ENCODE measurements at regions not wholly inside any gene's neighbourhood (a gene's known extent, or its start where the extent isn't known, plus 50 kb on each side); places are given as distances from the start of the nearest gene placed in this dataset.

DNA sequence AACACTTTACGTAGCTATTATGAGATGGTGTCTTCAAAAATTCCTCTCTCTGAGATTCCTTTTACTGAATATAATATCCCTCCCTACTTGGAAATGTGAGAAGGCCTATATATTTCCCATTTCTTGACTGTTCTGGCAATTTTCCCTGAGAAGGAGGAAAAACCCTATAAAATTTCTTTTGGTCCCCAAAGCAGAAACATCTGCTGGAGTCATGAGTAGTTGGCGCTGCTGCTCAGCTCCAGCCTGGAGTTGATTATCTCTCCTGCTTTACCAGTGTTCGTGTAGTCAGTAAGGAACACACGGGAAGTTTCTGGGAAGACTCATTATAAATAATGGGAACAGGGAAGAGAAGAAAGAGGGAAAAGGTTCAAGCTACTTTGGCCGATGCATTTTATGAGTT lies 680.1 kb downstream of the EPHA3 start:
- no peak for TF ChIP-seq EP300 (IDR thresholded peaks at IDR 0.05; ENCODE audit: borderline replicate concordance in 1 of 2, low read depth in 2 of 2, low read length in 2 of 2)
- TF ChIP-seq, protein P1, sequence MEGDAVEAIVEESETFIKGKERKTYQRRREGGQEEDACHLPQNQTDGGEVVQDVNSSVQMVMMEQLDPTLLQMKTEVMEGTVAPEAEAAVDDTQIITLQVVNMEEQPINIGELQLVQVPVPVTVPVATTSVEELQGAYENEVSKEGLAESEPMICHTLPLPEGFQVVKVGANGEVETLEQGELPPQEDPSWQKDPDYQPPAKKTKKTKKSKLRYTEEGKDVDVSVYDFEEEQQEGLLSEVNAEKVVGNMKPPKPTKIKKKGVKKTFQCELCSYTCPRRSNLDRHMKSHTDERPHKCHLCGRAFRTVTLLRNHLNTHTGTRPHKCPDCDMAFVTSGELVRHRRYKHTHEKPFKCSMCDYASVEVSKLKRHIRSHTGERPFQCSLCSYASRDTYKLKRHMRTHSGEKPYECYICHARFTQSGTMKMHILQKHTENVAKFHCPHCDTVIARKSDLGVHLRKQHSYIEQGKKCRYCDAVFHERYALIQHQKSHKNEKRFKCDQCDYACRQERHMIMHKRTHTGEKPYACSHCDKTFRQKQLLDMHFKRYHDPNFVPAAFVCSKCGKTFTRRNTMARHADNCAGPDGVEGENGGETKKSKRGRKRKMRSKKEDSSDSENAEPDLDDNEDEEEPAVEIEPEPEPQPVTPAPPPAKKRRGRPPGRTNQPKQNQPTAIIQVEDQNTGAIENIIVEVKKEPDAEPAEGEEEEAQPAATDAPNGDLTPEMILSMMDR (IDR thresholded peaks at IDR 0.05; ENCODE audit: control extremely low read depth in 1 of 3, insufficient read depth in 1 of 3, low read depth in 1 of 3, low read length in 3 of 3): no peak
- no peak for TF ChIP-seq GABPA (IDR thresholded peaks at IDR 0.05; ENCODE audit: borderline replicate concordance, insufficient read depth, low read length)
- no peak for TF ChIP-seq CREB1 (IDR thresholded peaks at IDR 0.05)
- TF ChIP-seq POLR2A (IDR thresholded peaks at IDR 0.05; ENCODE audit: control extremely low read depth in 1 of 2, low read depth in 2 of 2, low read length in 2 of 2): no peak
- no peak for TF ChIP-seq NRF1 (IDR thresholded peaks at IDR 0.05; ENCODE audit: low read depth, low read length)
- TF ChIP-seq CEBPB (IDR thresholded peaks at IDR 0.05; ENCODE audit: low read depth, low read length): no peak
- no peak for TF ChIP-seq RBBP5 (IDR thresholded peaks at IDR 0.05; ENCODE audit: borderline replicate concordance, low read depth, low read length)
- no peak for TF ChIP-seq POLR2AphosphoS5 (IDR thresholded peaks at IDR 0.05; ENCODE audit: low read depth, low read length)
- no peak for TF ChIP-seq TAF7 (optimal IDR thresholded peaks at IDR 0.05; ENCODE audit: borderline replicate concordance, low read depth, low read length)
- TF ChIP-seq, protein P2, sequence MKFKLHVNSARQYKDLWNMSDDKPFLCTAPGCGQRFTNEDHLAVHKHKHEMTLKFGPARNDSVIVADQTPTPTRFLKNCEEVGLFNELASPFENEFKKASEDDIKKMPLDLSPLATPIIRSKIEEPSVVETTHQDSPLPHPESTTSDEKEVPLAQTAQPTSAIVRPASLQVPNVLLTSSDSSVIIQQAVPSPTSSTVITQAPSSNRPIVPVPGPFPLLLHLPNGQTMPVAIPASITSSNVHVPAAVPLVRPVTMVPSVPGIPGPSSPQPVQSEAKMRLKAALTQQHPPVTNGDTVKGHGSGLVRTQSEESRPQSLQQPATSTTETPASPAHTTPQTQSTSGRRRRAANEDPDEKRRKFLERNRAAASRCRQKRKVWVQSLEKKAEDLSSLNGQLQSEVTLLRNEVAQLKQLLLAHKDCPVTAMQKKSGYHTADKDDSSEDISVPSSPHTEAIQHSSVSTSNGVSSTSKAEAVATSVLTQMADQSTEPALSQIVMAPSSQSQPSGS (IDR thresholded peaks at IDR 0.05; ENCODE audit: low read length): no peak
- TF ChIP-seq RAD21 (IDR thresholded peaks at IDR 0.05 in 1 of 2, conservative IDR thresholded peaks at IDR 0.05 in 1 of 2; ENCODE audit: low read depth in 2 of 2, low read length in 2 of 2): no peak

Data from H1 (cell line).